GM18498 (cell line): ENCODE measurements at regions not wholly inside any gene's neighbourhood (a gene's known extent, or its start where the extent isn't known, plus 50 kb on each side); places are given as distances from the start of the nearest gene placed in this dataset.
"Not testable (repeated sequence)": the region's sequence is repeated elsewhere in the genome, so short reads cannot be mapped to it uniquely, and the experiment has no call there.

Source experiments
- ATAC-seq: cut with Tn5 transposase; IDR thresholded peaks from one replicate; pipeline ENCODE4 v1.9.1; 2021; ENCODE audit warnings: mild to moderate bottlenecking, moderate library complexity; ENCODE audit not compliant: unreplicated experiment

- no peak for ATAC-seq
Observed at GRCh38 chr1:29939079-29939478, 702.8 kb downstream of the PTPRU start.

- ATAC-seq, result no peak
Observed at GRCh38 chr1:29937356-29937755, 701.0 kb downstream of the PTPRU start.

GRCh38 chr1:29936031-29936544 lies 699.8 kb downstream of the PTPRU start:
- ATAC-seq, result no peak

GRCh38 chr1:29934255-29934772 lies 698.0 kb downstream of the PTPRU start:
- no peak for ATAC-seq

GRCh38 chr1:29933067-29933466 lies 696.7 kb downstream of the PTPRU start:
- ATAC-seq, result no peak

- ATAC-seq, result no peak
Observed at GRCh38 chr1:29932626-29933025, 696.3 kb downstream of the PTPRU start.

GRCh38 chr1:29931477-29932175 lies 695.3 kb downstream of the PTPRU start:
- ATAC-seq, result no peak

- ATAC-seq, result no peak
Observed at GRCh38 chr1:29925058-29925457, 688.7 kb downstream of the PTPRU start.

GRCh38 chr1:29924017-29924431 lies 687.7 kb downstream of the PTPRU start:
- ATAC-seq, result no peak

- ATAC-seq, result no peak
Observed at GRCh38 chr1:29921741-29922140, 685.4 kb downstream of the PTPRU start.

GRCh38 chr1:29920784-29921183 lies 684.5 kb downstream of the PTPRU start:
- no peak for ATAC-seq

GRCh38 chr1:29920316-29920715 lies 684.0 kb downstream of the PTPRU start:
- no peak for ATAC-seq

- not testable (repeated sequence) for ATAC-seq
Observed at GRCh38 chr1:29919041-29919440, 682.7 kb downstream of the PTPRU start.

GRCh38 chr1:29916656-29917369 lies 680.5 kb downstream of the PTPRU start:
- ATAC-seq, result no peak

- no peak for ATAC-seq
Observed at GRCh38 chr1:29914936-29915335, 678.6 kb downstream of the PTPRU start.

- ATAC-seq, result no peak
Observed at GRCh38 chr1:29912425-29912824, 676.1 kb downstream of the PTPRU start.

- ATAC-seq, result no peak
Observed at GRCh38 chr1:29909962-29910361, 673.6 kb downstream of the PTPRU start.

- ATAC-seq, result no peak
Observed at GRCh38 chr1:29907596-29907995, 671.3 kb downstream of the PTPRU start.

- ATAC-seq, result no peak
Observed at GRCh38 chr1:29906927-29907326, 670.6 kb downstream of the PTPRU start.

- ATAC-seq, result no peak
Observed at GRCh38 chr1:29903548-29904166, 667.3 kb downstream of the PTPRU start.

- no peak for ATAC-seq
Observed at GRCh38 chr1:29901624-29902325, 665.5 kb downstream of the PTPRU start.
